ENCODE measurements at regions not wholly inside any gene's neighbourhood (a gene's known extent, or its start where the extent isn't known, plus 50 kb on each side); places are given as distances from the start of the nearest gene placed in this dataset.

DNA sequence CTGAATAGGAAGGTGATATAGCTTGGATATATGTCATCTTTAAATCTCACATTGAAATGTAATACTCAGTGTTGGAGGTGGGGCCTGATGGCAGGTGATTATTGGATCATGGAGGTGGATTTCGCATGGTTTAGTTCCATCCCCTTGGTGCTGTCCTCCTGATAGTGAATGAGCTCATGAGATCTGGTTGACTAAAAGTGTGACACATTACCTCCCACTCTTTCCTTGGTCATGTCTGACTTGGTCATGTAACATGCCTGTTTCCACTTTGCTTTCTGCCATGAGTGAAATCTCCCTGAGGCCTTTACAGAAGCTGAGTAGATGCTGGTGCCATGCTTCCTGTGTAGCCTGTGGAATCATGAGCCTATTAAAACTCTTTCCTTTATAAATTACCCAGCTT is 664.5 kb upstream of the NR5A2 start:
- no peak for FAIRE-seq

DNA sequence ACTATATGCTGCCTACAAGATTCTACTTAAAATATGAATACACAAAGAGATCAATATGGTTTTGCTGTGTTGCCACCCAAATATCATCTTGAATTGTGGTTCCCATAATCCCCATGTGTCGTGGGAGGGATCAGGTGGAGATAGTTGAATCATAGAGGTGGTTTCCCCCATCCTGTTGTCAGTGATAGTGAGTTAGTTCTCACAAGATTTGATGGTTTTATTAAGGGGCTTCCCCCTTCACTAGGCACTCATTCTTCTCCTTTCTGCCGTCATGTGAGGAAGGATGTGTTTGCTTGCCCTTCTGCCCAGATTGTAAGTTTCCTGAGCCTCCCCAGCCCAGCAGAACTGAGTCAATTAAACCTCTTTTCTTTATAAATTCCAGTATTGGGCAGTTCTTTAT is 654.4 kb upstream of the NR5A2 start:
- FAIRE-seq, result no peak

DNA sequence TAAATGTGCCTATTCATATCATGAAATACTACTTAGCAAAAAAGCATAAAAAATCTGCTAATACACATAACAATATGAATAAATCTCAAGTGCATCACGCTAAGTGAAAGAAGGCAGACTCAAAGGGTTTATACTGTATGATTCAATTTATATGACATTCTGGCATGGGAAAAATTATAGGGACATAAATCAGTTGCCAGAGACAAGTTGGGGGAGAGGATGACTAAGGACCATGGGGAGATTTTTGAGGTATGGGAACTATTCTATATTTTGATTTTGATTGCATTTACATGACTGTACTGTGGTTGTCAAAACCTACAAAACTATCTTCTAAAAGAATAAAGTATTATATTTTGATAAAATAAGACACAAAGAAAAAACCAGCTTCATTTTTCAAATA is 650.3 kb upstream of the NR5A2 start:
- no peak for FAIRE-seq

DNA sequence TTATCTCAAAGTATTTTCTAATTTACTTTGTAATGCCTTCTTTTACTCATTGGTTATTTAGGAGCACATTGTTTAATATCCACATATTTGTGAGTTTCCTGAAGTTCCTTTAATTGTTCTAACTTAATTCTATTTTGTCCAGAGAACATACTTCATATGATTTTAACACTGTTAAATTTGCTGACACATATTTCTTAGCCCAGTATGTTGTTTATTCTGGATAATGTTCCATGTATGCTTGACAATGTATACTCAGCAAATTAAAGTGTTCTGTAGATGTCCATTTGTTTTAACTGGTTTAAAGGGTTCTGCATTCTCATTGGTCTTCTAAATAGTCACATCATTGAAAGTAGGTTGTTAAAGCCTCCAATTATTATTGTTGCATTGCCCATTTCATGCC is 643.7 kb upstream of the NR5A2 start:
- no peak for FAIRE-seq

DNA sequence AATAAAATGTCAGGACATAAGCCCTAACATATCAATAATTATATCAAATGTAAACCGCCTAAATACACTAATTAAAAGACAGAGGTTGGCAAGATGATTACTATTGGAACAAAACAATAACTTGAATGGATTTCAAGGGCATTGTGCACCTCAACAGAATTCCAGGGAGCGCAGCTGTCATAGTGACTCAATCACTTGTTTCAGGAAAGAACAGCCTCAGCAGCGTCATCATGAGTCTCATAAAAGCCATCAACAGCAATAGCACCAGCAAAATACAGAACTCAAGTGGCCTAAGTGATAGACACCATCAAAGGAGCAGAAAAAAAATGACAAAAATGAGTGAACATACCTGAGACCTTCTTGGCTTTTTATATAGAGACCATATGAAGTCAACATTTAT is 632.7 kb upstream of the NR5A2 start:
- FAIRE-seq, result no peak

DNA sequence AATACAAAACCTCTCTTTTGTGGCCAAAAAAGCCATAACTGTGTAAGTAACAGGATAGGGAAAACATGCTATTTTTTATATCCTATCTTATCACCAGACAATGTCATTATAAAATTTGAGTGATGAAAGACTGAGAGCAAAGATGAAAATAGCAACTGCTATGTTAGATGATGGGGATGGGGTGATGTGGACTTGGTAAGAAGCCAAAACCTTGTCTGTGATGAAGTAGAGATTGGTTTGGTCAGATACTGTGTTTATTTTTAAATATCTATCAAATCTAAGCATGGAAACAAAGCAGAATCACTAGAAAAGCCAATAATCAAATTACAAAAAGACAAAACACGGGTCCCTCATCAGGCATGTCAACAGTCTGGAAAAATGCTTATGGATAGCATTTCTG is 631.1 kb upstream of the NR5A2 start:
- no peak for FAIRE-seq

DNA sequence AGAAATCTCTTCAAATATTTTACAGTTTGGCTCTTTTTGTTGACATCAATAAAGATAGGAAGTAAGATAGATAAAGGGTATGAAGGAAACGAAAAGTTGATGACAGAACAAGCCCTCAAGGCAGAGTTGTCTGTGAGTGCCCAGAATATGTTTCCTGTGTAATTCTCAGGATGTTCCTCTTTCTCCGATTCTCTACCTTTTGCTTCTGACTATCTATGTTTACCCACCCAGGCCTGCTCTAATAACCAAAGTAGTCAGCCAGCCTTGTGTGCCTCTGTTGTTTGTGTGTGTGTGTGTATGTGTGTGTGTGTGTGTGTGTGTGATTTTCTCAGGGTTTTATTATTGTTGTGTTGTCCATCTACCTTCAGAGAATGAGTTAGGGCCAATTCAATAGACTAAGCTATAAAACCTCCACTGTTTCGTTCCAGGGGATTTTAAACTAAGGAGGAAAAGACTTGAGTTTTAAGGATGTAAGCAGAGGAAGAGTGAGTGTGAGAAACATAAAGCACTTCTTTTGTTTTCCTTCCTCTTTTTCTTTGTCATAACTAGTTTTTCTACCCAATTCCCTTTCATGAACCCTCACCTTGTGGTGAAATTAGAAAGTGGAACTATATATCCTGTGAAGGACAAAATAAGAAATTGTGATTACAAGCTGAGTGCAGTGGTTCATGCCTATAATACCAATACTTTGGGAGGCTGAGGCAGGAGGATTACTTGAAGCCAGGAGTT is 627.4 kb upstream of the NR5A2 start:
- no peak for FAIRE-seq

DNA sequence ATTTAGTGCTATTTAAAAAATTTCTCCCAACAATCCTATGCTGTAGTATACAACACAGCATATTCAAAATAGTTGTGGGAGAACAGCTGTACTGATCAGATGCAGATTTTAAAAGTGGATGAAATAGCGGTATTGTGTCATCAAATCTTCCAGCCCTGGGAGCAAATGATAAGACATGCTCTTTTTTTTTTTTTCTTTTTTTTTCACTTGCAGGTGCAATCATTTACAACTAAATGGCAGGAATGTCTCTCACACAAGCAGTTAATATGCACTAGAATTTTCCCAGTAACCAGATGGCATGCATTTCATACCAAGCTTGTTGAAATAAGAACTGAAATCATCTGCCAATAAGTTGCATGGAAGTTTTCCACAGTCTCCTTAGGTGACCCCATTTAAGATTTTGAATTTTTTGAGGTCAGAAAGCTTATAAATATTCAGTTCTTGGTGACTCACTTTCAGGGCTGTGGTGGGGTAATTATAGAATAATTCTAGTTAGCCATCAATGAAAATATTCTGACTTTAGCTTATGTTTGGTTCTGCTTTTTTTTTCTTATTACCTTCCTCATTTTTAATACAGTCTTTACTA is 623.9 kb upstream of the NR5A2 start:
- FAIRE-seq, result no peak

DNA sequence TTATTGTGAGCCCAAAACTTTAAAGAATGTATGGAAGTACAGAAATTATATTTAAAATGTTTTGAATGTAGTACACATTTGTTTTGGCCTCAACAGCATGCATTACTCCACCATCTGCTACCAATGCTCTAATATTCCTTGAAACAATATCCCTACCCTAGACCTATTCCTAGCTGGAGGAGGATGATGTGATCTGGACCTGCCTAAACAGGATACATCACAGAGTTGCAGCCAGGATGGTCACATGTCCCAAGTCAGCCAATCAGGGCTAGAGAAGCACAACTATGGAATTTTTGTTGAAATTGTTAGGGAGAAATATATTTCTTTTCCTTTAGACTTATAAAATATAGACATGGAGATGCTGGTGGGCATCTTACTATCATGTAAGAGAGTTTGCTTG is 623.3 kb upstream of the NR5A2 start:
- FAIRE-seq, result no peak

DNA sequence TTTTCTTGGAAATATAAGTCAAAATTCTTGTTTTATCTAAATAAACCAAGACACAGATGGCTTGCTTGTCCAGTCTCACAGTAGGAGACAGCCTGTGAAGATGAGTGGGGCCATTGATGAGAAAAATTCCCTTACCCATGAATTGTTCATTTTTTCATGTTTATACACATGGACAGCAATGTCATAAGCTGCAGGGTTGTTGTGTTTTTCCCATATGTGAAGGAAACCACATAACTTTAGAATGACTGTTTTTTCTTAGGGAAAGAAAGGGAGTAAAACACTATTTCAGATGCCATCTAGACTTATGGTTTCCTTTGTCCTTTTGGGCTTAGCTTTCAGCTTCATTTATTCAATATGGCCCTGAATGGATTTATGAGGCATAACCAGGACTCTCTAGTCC is 622.5 kb upstream of the NR5A2 start:
- no peak for FAIRE-seq

DNA sequence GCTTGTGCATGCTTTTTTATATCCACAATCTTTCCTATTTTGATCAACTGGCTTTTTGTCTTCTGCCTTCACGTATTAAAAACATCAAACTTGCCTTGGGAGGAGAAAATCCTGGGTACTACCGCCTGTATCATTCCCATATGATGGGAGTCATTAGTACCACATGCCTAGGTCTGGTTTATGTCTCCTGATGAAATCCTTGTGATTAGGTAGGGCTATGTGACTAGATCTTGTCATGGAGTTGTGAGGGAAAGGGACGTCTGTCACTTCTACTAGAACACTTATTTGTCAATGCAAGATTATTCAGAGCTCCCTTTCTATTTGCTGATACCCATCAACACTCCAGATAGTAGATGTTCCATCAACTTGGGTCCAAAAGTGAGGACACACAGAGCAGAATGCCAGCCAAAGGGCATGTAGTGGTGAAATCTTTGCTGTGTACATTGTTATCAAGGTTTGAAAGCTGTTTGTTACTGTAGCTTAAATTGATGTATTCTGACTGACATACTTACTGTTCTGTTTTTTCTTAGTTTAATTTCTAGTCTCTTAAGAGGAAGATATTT is 621.8 kb upstream of the NR5A2 start:
- FAIRE-seq, result no peak

DNA sequence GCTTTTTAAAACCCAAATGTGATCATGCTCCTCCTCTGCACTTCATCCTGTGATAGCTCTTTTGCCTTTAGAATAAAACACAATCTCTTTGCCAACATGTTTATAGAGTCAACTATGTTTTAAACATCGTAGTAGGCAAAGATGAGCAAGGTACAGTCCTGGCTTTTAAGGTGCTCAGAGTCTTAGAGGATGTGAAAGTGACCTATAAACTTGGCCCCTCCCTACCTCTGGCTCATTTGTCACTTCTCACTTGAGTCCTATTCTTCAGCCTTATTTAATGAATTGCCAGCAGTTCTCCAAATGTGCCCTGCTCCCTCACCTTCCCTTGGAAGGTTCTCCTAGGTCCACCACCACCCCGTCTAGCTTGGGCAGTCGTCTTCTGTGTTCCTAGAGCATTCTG is 617.0 kb upstream of the NR5A2 start:
- FAIRE-seq, result no peak

DNA sequence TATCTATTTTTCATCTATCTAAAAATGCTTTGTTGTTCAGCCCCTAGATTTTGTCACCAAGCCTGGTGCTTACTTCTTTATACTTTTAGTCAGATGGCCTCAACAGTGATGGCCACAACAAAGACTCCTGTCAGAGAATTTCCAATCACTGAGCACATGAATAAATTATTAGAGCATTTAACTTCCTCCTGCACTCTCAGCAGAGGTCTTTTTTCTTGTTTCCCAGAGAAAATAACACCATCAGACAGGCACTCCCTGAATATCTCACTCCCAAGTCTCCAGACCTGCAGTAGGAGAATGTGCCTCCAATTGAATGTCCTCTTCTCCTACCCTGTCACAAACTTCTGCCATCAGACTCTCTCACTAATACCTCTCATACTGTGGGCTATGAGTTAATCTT is 616.0 kb upstream of the NR5A2 start:
- no peak for FAIRE-seq

DNA sequence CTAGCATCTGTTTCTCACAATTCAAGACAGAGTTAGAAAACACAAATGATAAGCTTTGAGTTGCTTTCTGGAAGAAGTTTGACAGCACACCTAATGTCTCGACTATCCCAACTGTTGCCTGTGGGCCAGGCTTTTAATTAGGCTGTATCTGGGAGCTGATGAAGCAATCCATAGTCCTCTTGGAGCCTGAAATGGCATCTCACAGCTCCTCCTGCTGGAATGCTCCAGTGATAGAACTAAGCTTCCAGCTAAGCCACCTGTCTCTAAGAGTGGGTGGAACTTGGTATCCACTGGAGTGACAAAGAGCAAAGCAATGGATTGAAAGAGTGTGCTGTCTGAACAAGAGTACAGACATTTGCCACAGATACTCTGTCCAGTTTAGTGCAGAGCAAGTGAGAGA is 605.3 kb upstream of the NR5A2 start:
- FAIRE-seq, result no peak

DNA sequence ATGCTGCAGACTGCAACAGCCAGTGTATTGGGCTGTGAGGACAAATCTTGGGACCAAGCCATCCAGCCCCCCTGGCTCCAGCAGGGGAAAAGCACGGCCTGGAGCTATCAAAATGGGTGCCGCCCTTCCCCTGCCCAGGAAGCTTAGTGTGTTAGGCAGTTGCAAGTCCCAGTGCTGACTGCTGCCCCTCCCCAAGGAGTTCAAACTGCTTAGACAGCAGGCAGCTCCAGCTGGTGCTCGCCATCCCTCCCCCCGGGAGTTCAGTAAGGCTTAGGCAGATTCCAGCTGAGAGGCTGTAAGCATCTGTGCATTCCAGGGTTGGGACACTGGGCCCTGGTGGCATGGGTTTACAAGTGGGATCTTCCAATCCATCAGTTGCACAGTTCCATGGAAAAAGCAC is 579.6 kb upstream of the NR5A2 start:
- FAIRE-seq, result no peak

DNA sequence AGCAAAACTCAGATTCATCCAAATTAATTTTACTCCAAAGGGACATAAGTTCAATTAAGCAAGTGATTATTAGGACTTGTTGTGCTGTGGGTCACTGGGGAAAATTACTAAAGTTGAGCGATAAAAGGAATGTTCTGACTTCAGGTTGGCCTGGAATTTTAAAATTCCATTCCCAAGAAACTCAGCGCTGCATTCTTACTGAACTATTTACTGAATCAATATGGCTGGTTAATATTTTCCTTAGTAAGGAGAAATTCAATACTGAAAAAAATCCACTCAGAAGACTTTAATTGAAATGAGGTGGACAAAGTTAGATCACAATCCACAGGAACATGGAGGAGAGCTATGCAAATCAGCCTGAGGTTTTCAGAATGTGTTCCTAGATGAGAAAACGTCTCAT is 578.9 kb upstream of the NR5A2 start:
- FAIRE-seq, result no peak

DNA sequence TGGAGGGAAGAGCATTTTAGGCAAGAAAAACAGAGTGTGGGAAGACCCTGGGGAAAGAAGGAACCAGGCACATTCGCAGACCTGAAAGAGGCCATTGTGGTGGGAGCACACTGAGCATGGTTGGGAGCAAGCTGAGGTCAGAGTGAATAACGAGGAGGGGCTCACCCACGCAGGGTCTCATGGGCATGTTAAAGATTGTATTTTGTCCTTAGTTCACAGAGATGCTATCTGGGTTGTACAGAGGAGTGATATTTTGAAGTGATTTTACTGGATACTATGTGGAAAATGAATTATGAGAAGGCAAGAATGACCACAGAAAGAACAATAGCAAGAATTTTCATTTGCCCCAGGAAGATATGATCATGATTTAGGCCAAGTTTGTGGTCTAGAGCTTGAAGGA is 578.3 kb upstream of the NR5A2 start:
- no peak for FAIRE-seq

DNA sequence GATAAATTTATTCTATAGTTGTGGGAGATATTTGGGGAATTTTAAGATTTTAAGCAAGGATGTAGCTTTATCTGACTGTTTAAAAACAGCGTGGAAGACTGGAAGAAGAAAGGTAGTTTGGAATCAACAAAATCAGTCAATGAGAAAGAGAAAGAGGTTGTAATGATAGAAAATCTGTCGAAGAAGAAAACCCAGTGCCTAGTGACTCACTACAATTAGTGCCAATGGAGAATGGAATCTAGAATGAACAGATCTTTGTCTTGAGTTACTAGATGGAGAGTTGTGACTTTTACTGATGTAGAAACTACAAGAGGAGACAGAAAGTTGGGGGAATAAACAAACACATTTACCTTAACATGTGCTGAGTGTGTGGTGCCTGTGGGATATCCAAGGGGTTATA is 577.8 kb upstream of the NR5A2 start:
- FAIRE-seq, result no peak

DNA sequence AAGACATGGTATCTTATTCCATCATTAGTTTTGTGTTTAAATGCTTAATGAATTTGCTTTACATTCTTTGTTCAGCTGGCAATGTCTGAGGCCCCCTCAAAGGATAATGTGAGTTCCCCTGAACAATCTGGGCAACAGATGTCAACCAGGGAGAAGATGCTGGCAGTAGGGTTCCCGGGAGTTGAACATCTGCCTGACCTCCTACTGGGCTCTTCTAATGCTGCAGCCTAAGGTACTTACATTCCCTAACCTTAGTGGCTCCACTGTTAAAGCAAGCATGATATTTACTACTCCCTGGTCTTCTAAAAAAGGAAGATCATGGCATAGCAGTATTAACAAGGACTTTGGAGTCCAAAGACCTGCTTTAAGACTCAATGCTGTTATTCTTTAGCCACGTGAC is 574.9 kb upstream of the NR5A2 start:
- no peak for FAIRE-seq

DNA sequence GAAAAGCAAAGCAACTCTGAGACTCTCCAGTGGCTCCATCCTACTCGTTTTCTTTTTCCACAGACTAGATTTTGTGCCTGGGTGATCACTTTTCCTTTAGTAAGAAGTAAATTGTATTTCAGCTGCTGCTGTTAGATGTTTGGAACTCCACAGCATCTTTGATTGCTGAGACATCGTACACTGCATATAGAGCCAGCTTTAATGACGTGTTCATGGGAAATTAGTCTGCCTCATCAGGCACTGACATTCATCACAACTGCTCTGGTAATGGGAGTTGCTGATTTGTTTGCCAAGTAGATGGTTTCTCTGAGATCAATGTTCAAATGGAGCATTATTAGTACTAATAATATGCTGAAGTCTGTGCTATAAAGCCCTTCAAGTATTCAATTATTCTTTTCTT is 573.8 kb upstream of the NR5A2 start:
- FAIRE-seq, result no peak

DNA sequence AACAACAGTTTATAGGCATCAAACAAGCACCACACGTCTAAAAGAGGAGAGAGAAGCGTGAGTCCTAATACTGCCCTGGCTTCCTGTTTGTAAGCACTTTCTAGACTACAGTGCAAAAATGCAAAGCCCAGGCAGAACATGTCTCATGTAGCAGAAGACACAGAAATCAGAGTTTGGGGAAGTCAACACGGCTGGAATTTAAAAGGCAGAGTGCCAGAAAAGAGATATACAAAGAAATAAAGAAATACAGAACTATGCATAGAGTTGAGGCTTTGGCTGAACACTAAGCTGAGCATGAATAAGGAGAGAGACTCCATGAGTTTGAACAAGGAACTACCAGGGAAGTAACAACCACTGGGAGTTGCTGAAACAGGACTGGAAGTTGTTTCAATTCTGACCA is 566.6 kb upstream of the NR5A2 start:
- no peak for FAIRE-seq

DNA sequence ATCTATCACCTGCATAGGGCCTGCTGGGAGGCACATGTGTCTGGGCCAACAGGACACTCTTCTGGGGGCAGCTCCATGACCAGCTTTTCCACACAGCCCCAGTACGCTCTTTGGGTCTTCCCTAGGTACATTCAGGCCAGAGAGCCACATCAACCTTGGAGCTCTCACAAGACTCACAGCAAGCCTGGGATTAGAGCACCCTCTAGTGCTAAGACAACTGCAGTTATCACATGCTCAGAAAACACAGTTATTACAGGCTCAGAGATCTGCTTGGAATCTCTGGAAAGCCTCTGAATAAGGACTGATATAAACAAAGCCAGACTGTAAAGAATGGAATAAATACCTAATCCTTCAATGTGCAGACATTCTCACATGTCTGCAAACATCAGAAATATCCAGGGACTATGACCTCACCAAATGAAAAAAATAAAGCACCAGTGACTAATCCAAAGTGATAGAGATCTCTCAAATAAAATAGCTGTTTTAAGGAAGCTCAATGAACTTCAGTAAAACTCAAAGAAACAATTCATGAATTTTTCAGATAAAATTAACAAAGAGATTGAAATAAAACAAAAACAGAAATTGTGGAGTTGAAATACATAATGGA is 563.9 kb upstream of the NR5A2 start:
- no peak for FAIRE-seq

DNA sequence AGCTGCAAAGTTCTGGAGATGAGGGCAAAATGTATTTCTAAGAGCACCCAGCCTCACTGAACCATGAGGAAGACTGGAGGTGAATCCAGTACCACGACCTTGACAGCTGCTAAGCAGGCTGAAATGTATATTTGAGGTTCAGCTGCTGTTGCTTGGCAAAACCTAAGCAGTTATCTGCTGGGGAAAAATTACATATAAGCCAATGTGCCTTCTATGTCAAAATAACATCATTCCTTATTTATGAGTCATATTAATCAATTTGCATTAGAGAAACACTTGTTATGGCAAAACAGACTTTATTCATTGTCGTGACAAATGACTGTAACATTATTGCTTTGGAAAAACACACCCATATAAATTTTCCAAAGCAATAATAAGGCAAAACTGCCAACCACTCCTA is 560.5 kb upstream of the NR5A2 start:
- no peak for FAIRE-seq

DNA sequence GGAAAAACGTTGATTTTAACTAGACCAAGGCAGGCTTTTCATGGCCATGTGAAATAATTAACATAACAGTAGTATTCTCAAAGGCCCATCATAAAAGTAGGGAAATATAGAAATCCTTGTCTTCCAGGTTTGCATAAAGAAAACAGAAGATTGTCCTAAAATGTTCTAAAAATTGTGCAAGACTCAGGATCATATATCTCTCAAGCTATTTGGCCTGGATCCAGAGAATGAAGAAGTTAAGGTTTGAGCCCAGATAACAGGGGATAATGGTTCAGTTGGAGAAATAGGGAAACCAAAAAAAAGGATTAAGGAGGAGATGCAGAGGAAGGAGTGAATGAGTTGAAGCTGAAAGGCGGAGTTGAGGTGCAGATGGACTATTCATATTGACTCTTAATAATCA is 555.5 kb upstream of the NR5A2 start:
- no peak for FAIRE-seq

DNA sequence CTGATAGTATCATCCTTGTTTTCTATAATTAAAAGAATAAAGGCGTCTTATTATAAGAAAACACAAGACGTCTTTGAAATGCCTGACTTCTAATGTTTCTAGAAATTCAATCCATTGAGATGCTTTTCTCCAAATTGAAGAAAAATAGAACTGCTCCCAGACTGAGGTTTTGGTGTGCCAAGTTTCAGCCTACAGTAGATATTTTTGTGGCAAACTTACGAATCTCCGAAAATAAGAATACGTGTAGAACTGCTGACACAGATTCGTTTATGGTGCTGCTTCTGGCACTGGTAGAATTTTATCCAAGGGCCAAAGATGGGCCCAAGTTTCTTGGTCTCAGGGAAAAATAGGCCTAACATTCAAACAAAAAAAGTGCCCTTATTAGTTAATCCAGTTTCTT is 554.5 kb upstream of the NR5A2 start:
- no peak for FAIRE-seq
